ENCODE measurements at regions not wholly inside any gene's neighbourhood (a gene's known extent, or its start where the extent isn't known, plus 50 kb on each side); places are given as distances from the start of the nearest gene placed in this dataset.

DNA sequence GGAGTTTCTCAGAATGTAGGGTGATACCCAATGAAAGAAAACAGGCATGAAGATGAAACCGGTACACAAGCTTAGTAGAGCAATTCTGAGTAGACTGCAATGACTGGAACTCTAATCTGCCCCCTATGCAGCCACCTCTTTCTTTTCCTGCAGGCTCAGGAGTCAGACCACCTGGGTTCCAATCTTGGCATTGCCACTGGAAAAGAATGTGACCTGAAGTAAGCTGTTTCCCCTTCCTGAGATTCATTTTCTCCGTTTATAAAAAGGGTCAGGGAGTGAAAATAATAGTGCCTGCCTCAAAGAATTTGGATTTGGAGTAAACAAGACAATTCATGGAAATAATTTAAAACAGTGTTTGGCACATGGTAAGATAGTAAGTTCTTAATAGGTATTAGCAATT is 1464.0 kb downstream of the PCDH7 start:
- DNase-seq, result no peak

- no peak for DNase-seq
These were observed 1469.0 kb downstream of the PCDH7 start for GRCh38 chr4:32189130-32189529.

- no peak for DNase-seq
These were observed 1469.6 kb downstream of the PCDH7 start for GRCh38 chr4:32189788-32190187.

DNA sequence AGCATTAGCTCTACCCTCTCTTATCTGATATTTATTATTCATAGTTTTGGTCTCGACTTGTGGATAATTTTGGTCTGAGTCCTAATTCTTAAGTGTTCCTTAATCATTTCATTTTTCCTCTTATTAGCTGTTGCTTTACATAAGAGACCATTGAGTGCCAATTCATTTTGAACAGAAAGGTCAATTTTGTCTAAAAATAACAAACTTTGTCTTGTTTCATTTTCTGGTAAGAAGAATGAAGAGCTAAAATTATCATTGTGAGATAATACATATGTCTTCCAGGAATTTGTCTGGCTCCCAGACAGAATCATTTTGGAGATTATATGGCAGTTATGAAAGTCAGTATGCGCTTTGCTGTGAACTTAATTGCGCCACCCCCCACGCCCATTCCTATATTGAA is 1471.8 kb downstream of the PCDH7 start:
- DNase-seq, result no peak

- DNase-seq, result no peak
These were observed 1472.2 kb downstream of the PCDH7 start for GRCh38 chr4:32192363-32192762.

DNA sequence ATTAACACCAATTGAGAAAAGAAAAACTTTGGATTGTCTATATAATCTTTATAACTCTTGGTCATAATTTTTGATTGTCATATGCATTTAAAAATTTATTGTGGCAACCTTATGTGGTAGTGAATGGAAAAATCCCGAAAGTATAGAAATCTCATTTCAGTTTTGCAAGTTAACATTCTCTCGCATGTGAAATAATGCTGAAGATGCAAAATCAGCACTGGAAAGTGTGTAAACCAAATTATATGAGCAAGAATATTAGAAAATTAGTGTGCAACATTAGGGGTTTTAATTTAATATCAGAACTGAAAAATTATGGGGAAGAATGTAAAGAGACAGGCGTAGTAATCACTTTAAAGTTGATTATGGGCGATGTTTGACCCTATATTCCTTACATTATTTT is 1472.8 kb downstream of the PCDH7 start:
- no peak for DNase-seq

- no peak for DNase-seq
These were observed 1477.0 kb downstream of the PCDH7 start for GRCh38 chr4:32196950-32197688.

GRCh38 chr4:32199639-32200038 is 1479.5 kb downstream of the PCDH7 start:
- DNase-seq, result no peak

DNA sequence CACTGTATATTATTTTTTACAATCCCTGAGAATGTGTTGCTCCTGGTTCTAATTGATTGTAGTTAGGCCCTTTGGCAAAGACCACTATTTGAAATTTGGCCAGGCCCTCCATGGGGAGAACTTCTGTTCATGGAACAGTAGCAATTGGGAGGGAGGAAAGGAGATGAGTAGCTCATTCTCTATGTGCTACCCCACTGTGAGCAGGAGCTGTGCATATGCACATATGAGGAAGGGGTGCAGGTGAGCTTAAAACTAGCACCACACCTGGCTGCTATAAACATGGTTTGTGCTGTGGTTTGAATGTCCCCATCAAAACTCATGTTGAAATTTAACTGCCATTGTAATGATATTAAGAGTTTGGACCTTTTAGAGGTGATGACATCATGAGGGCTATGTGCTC is 1483.2 kb downstream of the PCDH7 start:
- no peak for DNase-seq

DNA sequence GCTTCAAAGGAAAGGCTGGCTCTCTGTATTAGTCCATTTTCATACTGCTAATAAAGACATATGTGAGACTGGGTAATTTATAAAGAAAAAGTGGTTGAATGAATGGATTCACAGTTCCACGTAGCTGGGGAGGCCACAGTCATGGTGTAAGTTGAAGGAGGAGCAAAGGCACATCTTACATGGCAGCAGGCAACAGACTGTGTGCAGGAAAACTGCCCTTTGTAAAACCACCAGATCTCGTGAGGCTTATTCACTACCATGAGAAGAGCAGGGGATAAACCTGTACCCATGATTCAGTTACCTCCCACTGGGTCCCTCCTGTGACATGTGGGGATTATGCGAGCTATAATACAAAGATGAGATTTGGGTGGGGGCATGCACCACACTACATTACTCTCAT is 1486.6 kb downstream of the PCDH7 start:
- DNase-seq, result no peak

DNA sequence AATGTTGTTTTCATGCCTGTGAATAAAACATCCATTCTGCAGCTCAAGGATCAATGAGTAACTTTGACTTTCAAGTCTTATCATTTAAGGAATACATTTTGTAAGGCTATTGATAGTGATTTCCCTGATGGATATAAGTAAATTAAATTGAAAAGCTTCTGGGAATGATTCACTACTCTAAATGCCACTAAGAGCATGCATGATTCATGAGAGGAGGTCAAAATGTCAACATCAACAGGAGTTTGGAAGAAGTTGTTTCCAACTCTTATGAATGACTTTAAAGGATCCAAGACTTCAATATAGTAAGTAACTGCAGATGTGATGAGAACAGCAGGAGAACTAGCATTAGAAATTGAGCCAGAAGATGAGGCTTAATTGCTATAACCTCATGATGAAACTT is 1487.3 kb downstream of the PCDH7 start:
- no peak for DNase-seq

GRCh38 chr4:32215277-32215676 is 1495.1 kb downstream of the PCDH7 start:
- DNase-seq, result no peak

DNA sequence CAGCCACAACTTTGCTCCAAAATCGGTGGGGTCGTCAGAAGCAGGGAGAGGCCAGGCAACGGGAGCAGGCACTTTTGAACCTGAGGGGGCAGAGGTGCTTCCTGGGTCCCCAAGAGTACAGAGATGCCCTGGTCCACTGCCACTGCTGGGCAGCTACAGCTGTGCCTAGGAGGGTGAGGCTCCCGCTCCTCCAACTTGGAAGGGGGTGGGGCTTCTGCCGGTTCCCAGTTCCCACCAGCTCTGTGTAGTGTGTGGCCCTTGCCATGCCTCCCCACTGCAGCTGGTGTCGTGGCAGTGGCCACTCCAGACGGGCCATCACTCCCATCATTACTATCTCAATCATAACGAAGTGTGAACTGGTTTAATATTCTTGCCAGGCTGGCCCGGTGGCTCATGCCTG is 1496.3 kb downstream of the PCDH7 start:
- no peak for DNase-seq

DNA sequence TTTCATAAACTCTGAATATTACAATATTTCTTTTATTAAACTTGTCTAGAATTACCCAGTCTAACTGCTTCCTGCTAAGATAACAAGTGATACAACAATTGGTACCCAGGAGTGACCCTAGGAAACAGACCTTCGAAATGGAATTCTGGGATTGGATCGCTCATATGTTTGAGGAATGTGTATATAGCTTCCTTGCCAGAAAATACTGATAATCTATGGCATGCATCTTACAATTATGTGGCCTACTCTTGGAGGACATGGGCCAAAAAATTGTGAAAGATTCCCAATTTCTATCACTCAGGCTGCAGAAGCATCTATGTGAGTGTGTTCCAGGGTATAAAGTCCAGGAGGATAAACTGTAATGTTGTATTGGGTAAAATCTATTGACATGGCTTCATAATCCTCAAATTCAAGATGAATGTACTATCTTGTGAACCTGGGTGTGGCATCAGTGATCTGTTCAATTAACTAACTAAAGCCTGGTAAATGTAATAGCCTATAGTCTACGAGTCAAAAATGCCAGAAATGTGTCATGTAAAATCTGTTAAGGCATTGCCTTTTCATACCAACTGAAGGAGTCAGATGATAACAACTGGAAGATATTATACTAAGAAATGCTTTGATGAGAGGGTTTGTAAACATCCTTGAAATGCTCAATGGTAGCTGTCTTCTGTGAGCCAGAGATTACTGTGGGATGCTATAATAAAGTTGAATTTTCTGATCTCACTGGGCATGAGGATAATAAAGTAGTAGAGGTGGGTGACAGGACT is 1499.3 kb downstream of the PCDH7 start:
- no peak for DNase-seq

- no peak for DNase-seq
These were observed 1506.0 kb downstream of the PCDH7 start for GRCh38 chr4:32226204-32226603.

DNA sequence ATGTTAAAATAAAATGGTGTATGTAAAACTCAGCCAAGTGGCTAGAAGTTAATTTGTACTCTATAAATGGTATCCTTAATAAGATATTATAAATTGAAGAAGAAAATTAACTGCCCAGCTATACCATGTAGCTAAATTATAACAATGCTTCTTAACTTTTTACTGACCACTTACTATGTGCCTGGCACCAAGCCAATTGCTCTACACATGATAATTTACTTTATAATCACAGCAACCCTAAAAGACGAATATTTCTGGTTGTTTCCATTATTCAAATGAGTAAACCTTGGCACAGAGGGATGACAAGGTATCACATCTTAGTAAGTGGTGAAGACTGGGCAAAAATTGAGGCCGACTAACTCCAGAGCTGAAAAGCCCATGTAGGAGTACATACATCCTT is 1506.6 kb downstream of the PCDH7 start:
- DNase-seq, result no peak

DNA sequence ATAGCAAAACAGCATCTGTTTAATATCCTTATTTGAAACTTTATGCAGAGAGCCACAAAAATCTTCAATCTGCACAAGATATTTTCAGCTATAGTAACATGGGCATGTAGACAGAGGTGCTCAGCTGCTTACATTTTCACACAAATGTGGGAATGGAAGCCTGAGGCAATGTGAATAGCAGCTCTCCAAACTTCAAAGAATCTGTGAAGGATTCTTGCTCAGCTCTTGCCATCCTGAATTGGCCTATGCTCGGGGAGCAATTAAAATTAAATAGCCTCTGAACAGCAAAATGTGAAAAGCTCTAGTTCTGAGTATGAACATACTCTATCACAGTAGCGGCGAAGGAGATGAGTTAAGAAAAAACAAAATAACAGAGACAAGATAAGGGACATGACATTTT is 1523.8 kb downstream of the PCDH7 start:
- no peak for DNase-seq

DNA sequence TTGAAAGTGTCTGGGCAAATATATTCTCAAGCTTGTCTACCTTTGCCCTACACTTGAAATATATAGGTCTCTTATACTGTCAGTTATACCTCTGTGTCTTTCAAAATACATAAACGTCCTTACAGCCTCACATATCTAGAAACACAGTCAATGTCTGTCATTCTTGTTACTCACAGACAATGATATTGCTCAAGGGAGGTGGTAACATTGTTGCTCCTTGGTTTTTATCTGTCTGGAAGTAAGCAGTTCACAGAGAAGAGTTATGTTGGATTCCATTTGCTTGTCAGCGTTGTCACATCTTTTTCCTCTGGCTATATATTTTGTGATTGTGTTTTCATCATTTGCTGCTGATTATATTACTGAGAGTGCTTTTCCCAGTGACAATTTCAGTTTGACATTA is 1528.9 kb downstream of the PCDH7 start:
- no peak for DNase-seq

DNA sequence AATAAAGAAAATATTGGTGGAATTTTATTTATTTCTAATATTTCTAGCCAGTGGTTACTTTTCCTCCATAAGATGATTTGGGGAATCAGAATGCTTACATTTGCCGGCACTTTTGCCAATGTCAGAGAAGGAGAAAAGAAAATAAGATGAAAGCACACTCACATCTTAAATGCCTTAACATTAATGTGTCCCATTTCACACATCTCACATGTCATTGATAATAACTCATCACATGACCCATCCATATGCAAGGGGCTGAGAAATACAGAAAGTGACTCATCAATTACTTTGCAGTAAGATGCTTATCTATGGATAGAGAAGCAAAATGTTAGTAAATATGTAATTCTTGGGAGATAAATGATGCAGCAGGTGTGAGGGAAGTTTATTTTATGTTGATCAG is 1531.0 kb downstream of the PCDH7 start:
- no peak for DNase-seq

- no peak for DNase-seq
These were observed 1531.8 kb downstream of the PCDH7 start for GRCh38 chr4:32251926-32252325.

DNA sequence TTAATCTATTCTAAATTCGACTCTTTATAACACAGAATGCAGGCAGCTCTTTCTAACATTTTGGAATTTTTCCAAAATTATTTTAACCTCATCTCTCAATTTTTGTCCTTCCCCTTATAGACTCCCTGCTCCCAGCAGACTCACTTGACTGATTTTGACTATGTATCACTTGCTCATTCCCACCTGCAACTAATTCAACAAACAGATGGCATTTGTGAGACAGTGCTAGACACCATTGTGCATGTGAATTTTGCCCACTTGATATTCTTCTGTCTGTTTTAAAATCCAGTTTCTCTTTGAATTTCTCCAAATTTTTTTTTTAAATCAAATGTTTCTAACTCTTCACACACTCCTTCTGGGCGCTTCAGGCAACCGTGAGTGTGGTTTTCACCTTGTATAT is 1534.0 kb downstream of the PCDH7 start:
- DNase-seq, result no peak

- DNase-seq, result no peak
These were observed 1538.8 kb downstream of the PCDH7 start for GRCh38 chr4:32258986-32259385.

DNA sequence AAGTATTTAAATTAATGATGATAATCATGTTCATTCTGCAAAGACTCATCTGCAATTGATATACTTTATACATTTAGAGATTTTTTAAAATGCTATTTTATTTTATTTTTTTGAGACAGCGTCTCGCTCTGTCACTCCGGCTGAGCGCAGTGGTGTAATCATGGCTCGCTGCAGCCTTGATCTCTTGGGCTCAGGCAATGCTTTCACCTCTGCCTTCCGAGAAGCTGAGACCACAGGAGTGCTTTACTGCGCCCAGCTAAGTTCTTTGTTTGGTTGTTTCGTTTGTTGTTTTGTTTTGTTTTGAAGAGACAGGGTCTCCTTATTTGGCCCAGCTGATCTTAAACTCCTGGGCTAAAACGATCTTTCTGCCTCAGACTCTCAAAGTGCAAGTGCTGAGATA is 1541.0 kb downstream of the PCDH7 start:
- no peak for DNase-seq

DNA sequence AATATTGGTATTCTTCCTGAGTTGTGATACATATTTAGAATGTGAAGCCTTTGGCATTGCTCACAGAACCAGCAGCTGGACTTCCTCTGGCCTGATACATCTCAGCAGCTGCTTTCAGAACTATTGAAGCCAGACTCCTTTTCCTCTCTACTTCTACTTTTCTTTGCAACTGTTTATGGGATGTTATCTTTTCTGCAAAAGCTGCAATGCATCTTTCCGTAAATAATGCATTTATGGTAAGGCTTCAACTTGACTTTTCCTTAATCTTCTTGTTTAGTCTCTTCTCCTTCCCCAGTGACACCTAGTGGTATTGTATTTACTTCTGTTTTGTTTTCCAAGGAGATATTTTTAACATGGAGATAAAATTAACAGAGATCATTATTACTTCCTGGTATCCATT is 1548.7 kb downstream of the PCDH7 start:
- no peak for DNase-seq

All from right kidney (tissue), 1 donor.